ENCODE measurements at regions not wholly inside any gene's neighbourhood (a gene's known extent, or its start where the extent isn't known, plus 50 kb on each side); places are given as distances from the start of the nearest gene placed in this dataset.
"Not testable (repeated sequence)": the region's sequence is repeated elsewhere in the genome, so short reads cannot be mapped to it uniquely, and the experiment has no call there.

GRCh38 chr5:123294544-123294943 lies 128.7 kb downstream of the CEP120 start:
- no peak for DNase-seq (ENCODE audit: low spot score)

DNA sequence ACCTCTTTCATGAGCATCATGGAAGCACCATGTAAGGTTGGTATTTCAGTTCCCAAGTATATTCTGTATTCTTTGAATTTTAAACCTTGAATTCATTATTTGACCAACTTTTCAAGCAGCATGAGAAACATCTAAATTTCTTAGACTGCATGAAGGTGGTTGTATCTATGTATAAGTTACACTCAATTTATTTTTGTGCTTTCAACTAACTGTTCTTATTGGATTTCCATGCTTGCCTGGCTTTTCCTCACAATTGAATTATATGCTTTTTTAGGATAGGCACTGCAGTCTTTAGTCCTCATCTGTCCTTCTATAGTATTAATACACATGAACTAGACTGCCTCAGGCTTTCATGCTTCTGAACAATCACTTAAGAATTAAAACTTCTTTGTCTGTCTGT lies 134.0 kb downstream of the CEP120 start:
- no peak for DNase-seq (ENCODE audit: low spot score)

DNA sequence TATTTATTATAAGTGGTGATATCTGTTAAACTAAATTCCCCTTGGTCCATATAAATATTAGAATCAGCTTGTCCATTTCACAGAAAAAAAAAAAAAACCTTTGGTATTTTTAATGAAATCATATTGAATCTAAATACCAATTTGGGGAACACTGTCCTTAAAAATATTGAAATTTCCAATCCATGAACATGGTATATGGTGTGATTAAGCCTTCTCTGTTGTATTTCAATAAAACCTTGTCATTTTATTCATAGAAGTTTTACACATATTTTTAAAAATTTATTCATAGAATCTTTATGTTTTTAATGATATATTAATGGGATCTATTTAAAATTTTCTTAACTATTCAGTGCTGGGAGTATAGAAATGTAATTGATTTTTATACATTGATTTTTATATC lies 135.3 kb downstream of the CEP120 start:
- DNase-seq (ENCODE audit: low spot score): no peak

DNA sequence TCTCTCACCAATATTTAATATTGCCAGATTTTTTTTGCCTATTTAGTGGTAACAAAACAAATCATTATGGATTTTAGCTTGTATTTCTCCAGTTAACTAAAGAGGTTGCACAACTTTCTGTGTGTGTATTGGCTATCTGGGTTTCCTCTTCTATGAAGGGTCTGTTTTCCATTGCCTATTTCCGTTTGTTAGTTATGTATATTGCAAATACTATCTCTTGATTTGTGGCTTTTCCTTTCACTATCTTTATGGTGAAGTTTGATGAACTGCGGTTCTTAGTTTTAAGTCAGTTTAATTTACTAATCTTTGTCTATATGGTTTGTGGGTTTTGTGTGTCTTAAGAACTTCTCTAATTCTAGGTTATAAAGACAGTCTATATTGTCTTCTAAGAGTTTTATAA lies 136.3 kb downstream of the CEP120 start:
- no peak for DNase-seq (ENCODE audit: low spot score)

DNA sequence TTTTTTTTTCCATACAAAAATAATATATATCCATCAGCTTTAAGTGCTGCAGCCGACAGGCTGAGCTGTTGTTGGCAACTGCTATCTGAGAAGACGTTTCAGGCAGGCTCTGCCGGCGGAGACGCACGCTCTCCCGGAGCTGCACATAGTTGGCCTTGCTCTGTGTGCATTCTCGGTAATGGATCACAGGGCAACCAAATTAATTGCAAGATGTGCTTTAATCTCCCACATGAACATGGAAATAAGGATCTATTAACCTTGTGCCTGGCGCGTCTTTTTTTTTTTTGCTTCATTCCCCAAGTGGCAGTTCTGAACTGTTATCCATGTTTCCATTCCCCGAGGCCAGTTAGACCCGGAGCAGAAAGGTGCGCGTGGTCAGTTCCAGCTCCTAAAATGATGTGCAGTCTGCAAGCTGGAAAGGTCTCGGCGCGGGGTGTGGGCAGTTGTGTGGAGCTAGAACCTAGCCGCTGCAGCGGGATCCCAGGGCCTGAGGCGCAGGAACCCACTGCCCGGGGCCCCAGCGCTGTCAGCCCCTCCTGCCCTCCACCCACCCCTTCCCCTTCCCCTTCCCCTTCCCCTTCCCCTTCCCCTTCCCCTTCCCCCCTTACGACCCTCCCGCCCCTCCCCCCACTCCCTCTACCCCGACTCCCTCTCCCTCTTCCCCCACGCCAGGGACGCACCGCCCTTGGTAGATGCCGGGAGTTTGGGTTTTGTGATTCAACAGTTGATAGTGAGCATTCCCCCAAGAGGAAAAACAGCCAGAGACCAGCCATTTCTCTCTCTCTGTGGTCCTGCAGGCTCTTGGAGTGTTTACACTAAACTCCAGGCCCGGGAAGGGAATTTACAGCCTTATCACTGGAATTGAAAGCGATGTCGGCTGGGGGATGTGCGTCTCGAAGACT lies 137.8 kb downstream of the CEP120 start:
- peak; percentile 56 for DNase-seq (ENCODE audit: low spot score)

- no peak for DNase-seq (ENCODE audit: low spot score)
Observed at GRCh38 chr5:123283499-123283898, 139.7 kb downstream of the CEP120 start.

DNA sequence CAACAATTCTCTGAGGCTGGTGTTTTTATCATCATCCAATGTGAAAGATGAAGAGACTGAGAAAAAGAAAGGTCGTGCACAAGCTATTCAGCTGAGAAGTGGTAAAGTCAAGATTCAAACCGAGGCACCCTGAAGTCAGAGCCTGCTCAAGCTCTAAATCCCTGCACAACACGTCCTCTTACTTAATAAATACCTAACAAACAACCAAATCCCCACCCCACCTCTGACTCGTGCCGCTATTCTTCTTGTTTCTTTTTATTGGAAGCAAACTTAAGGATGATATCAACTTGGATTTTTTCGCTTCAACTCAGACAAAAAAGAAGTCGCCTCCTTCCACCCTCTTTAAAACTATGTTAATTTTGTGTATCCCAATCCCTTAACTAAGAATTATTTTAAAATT lies 140.2 kb downstream of the CEP120 start:
- no peak for DNase-seq (ENCODE audit: low spot score)

- no peak for DNase-seq (ENCODE audit: low spot score)
Observed at GRCh38 chr5:123282444-123282843, 140.8 kb downstream of the CEP120 start.

- not testable (repeated sequence) for DNase-seq (ENCODE audit: low spot score)
Observed at GRCh38 chr5:123280854-123281253, 142.3 kb downstream of the CEP120 start.

GRCh38 chr5:123279136-123279535 lies 144.1 kb downstream of the CEP120 start:
- DNase-seq (ENCODE audit: low spot score): no peak

- no peak for DNase-seq (ENCODE audit: low spot score)
Observed at GRCh38 chr5:123278284-123278683, 144.9 kb downstream of the CEP120 start.

DNA sequence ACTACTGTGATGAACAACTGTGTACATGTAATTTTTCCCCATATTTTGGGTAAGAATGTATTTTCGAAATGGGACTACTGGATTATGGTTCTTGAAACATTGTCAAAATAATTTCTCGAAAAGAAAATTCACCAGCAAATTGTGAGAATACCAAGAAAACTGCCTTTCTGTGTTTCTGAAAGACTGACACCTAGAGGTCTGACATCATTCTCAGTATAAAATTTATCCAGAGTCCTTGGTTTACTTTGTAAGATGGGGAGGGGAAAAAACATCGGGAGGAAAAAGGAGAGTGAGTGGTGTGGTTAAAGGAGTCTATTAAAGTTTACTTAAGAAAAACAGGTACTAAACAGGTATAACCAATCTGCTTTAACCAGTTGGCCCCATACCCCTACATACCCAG lies 149.2 kb downstream of the CEP120 start:
- DNase-seq (ENCODE audit: low spot score): no peak

GRCh38 chr5:123273095-123273494 lies 150.1 kb downstream of the CEP120 start:
- DNase-seq (ENCODE audit: low spot score): no peak

GRCh38 chr5:123269851-123270250 lies 153.4 kb downstream of the CEP120 start:
- no peak for DNase-seq (ENCODE audit: low spot score)

GRCh38 chr5:123269436-123269835 lies 153.8 kb downstream of the CEP120 start:
- no peak for DNase-seq (ENCODE audit: low spot score)

DNA sequence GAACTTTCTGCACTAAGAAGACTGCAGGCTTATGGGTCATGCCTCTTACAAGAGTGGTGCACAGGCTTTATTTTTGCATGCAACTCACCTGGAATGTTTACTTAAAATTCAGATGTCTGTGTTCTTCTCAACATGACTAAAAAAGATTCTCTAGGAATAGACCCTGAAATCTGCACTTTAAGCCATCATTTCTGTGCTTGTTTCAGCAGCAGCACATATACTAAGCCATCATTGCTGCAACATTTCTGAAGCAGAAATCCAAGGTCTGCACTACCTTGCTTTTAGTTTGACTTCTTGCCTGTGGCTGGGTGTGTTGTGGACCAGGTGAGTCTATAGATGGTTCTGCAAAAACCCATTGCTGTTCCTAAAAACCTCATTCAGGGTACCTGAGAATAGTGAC lies 156.8 kb downstream of the CEP120 start:
- no peak for DNase-seq (ENCODE audit: low spot score)

- no peak for DNase-seq (ENCODE audit: low spot score)
Observed at GRCh38 chr5:123265551-123265950, 157.7 kb downstream of the CEP120 start.

GRCh38 chr5:123264394-123264793 lies 158.8 kb downstream of the CEP120 start:
- DNase-seq (ENCODE audit: low spot score): no peak

DNA sequence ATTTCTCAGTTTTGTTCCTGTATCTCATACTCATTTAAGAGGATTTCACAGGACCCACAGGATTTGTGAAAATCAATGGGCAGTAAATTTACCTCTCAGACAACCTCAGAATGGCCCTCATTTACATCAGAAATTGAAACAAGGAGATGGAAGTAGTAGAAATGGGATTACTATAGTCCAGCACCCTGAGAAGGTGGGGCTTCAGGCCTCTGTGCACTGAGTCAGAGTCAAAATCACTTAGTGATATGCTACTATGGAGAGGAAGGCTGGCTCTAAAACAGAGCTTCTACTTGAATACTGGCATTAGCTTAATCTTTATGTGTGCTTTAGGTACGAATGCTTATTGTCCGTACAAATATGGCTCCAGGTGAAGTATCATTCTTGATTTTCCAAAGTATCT lies 159.3 kb downstream of the CEP120 start:
- DNase-seq (ENCODE audit: low spot score): no peak

- DNase-seq (ENCODE audit: low spot score): no peak
Observed at GRCh38 chr5:123262216-123262823, 160.9 kb downstream of the CEP120 start.

- DNase-seq (ENCODE audit: low spot score): no peak
Observed at GRCh38 chr5:123261752-123262151, 161.5 kb downstream of the CEP120 start.

- DNase-seq (ENCODE audit: low spot score): no peak
Observed at GRCh38 chr5:123249446-123249845, 160.4 kb downstream of the PRDM6 start.

GRCh38 chr5:123245689-123246088 lies 156.6 kb downstream of the PRDM6 start:
- DNase-seq (ENCODE audit: low spot score): no peak

Measured in ureter (tissue), 1 donor.